ENCODE measurements at regions not wholly inside any gene's neighbourhood (a gene's known extent, or its start where the extent isn't known, plus 50 kb on each side); places are given as distances from the start of the nearest gene placed in this dataset.

DNA sequence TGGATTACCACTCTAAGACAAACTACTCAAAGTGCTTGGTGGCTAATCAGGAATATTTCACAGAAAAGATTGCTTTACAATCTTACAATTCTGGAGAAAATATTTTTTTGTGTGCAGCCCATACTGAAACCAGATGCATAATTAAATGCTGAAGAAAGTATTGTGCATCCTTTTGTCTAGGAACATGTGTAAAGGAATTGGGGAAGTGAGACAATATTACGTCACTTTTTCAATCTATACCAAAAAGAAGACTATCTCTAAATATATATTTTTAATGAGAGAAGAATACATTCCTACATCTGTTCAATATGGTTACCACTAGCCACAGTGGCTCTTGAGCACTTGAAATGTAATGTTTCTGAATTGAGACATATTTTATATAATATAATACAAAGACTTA is 992.5 kb upstream of the ADGRB3 start:
- no peaks in the 10 kb centered on the region for H3K27me3 ChIP-seq (replicated peaks; ENCODE audit: control insufficient read depth, insufficient read depth, low read length)
- no peaks in the 10 kb centered on the region for H3K4me1 ChIP-seq (ENCODE audit: control insufficient read depth, insufficient read depth, low read length)
- no peak overlapping the region for H3K4me3 ChIP-seq (ENCODE audit: low read length)
- H3K9ac ChIP-seq (ENCODE audit: low read length) = no peak overlapping the region
- DNase-seq (ENCODE audit: low read depth) = no peak
- no peaks in the 10 kb centered on the region for H3K9me3 ChIP-seq (ENCODE audit: control insufficient read depth, low read length)
- no peaks in the 10 kb centered on the region for H3K36me3 ChIP-seq (ENCODE audit: control insufficient read depth, insufficient read depth, low read length, severe bottlenecking)

DNA sequence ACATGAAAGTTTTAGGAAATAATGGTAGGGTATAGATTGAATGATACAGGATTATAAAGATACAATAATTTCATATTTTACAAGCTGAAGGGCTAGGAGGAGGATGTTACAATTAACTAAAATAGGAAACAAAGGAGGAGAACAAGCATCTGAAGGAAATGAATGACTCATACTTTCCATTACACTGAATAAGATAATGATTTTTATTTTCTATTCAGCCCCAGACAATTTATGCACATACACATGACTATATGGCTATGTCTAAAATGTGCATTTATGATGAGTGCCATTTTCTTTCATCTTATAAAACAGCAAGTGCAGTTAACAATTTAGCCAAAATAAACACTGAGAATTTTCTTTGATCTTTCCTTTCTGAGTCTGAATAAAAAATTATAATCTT is 994.6 kb upstream of the ADGRB3 start:
- Histone ChIP-seq H3K4me3 (ENCODE audit: low read length) (no peak overlapping the region), H3K9ac (ENCODE audit: low read length) (no peak overlapping the region), H3K36me3 (ENCODE audit: control insufficient read depth, insufficient read depth, low read length, severe bottlenecking) (no peaks in the 10 kb centered on the region), H3K9me3 (ENCODE audit: control insufficient read depth, low read length) (no peaks in the 10 kb centered on the region), H3K27me3 (replicated peaks; ENCODE audit: control insufficient read depth, insufficient read depth, low read length) (no peaks in the 10 kb centered on the region), H3K4me1 (ENCODE audit: control insufficient read depth, insufficient read depth, low read length) (no peaks in the 10 kb centered on the region)
- peak; percentile 74 for DNase-seq (ENCODE audit: low read depth)

DNA sequence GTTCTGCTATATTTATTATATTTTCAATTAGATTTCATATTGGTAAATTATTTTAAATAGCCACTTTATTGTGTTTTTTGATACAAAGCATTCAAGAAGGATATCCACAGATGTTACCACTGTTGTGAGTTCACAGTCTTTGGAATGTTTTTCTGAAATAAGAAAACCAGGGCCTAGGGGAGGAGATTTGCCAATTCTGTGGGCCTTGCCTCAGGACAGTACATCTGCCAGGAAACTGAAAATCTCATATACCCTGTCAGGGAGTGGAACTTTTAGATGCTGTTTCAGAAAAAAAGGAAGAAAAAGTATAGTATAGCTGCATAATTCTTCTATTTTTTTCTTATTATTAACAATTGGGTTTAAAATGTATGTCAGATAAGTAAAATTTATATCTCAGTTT is 995.9 kb upstream of the ADGRB3 start:
- H3K9ac ChIP-seq (ENCODE audit: low read length) = no peak overlapping the region
- H3K9me3 ChIP-seq (ENCODE audit: control insufficient read depth, low read length) = peaks cover 5% of the 10 kb centered on the region
- DNase-seq (ENCODE audit: low read depth) = peak; percentile 82
- no peak overlapping the region for H3K4me3 ChIP-seq (ENCODE audit: low read length)
- H3K4me1 ChIP-seq (ENCODE audit: control insufficient read depth, insufficient read depth, low read length) = no peaks in the 10 kb centered on the region
- H3K27me3 ChIP-seq (replicated peaks; ENCODE audit: control insufficient read depth, insufficient read depth, low read length) = no peaks in the 10 kb centered on the region
- no peaks in the 10 kb centered on the region for H3K36me3 ChIP-seq (ENCODE audit: control insufficient read depth, insufficient read depth, low read length, severe bottlenecking)

DNA sequence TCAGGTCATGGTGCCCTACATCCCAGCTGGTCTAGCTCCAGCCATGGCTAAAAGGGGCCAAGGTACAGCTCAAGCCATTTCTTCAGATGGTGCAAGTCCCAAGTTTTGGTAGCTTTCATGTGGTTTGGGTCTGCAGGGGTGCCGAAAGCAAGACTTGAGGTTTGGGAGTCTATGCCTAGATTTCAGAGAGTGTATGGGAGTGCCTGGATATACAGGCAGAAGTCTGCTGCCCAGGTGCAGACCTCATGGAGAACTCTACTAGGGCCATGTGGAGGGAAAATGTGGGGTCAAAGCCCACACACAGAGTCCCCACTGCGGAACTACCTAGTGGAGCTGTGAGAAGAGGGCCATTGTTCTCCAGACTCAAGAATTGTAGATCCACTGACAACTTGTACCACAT is 1000.9 kb upstream of the ADGRB3 start:
- H3K27me3 ChIP-seq (replicated peaks; ENCODE audit: control insufficient read depth, insufficient read depth, low read length) = no peaks in the 10 kb centered on the region
- peaks cover 5% of the 10 kb centered on the region for H3K9me3 ChIP-seq (ENCODE audit: control insufficient read depth, low read length)
- H3K9ac ChIP-seq (ENCODE audit: low read length) = no peak overlapping the region
- no peak overlapping the region for H3K4me3 ChIP-seq (ENCODE audit: low read length)
- DNase-seq (ENCODE audit: low read depth) = no peak
- no peaks in the 10 kb centered on the region for H3K36me3 ChIP-seq (ENCODE audit: control insufficient read depth, insufficient read depth, low read length, severe bottlenecking)
- H3K4me1 ChIP-seq (ENCODE audit: control insufficient read depth, insufficient read depth, low read length) = no peaks in the 10 kb centered on the region

DNA sequence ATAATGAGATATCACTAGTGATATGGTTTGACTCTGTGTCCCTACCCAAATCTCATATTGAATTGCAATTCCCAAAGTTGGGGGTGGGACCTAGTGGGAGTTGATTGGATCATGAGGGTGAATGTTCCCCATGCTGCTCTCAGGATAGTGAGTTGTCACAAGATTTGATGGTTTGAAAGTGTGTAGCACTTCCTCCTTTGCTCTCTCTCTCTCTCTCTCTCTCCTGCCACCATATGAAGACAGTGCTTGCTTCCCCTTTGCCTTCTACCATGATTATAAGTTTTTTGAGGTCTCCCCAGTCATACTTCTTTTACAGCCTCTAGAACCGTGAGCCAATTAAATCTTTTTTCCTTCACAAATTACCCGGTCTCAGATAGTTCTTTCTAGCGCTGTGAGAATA is 1002.0 kb upstream of the ADGRB3 start:
- Histone ChIP-seq H3K36me3 (ENCODE audit: control insufficient read depth, insufficient read depth, low read length, severe bottlenecking) (no peaks in the 10 kb centered on the region), H3K4me1 (ENCODE audit: control insufficient read depth, insufficient read depth, low read length) (no peaks in the 10 kb centered on the region)

DNA sequence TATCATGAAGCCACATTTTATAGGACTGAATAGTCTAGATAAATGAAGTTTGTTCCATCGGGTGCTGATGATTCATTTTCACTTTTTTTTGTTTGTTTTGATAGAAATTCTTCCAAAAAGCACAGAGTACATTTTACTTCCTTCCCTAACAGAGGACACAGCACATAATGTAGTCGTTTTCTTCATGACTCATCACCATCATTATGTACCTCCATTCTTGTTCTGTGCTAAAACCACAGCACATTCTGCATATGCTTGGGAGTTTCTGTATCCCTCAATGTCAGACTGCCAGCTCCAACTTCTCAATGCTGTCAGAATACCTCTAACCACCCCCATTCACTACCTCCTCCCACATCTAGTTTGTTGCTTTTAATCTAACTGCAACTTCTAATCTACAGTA is 1004.9 kb upstream of the ADGRB3 start:
- Histone ChIP-seq H3K27me3 (replicated peaks; ENCODE audit: control insufficient read depth, insufficient read depth, low read length) (no peaks in the 10 kb centered on the region), H3K4me3 (ENCODE audit: low read length) (no peak overlapping the region), H3K9ac (ENCODE audit: low read length) (no peak overlapping the region), H3K9me3 (ENCODE audit: control insufficient read depth, low read length) (peaks cover 5% of the 10 kb centered on the region), H3K4me1 (ENCODE audit: control insufficient read depth, insufficient read depth, low read length) (no peaks in the 10 kb centered on the region), H3K36me3 (ENCODE audit: control insufficient read depth, insufficient read depth, low read length, severe bottlenecking) (no peaks in the 10 kb centered on the region)
- peak; percentile 90 for DNase-seq (ENCODE audit: low read depth)

More for the DNA sequence above, 1002.0 kb upstream of the ADGRB3 start:
- Histone ChIP-seq H3K27me3 (replicated peaks; ENCODE audit: control insufficient read depth, insufficient read depth, low read length) (no peaks in the 10 kb centered on the region), H3K9me3 (ENCODE audit: control insufficient read depth, low read length) (peaks cover 5% of the 10 kb centered on the region), H3K4me3 (ENCODE audit: low read length) (no peak overlapping the region), H3K9ac (ENCODE audit: low read length) (no peak overlapping the region)
- DNase-seq (ENCODE audit: low read depth) = no peak

DNA sequence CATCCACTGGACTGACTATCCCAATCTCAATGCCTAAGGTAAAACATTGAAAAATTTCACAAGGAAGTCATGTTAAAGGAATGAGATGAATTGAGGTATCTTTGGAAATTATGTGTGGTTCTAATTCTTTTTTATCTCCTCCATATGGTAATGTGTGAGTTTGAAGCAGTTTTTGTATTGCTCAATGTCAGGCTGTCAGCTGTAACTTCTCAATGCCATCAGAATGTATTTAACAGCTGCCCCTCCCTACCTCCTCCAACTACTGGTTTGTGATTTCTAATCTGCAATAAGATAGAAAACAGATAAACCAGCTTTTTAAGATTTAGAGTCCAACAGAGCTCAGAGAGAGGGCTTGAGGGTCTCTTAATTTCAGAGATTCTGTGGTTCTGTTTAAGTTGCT is 1005.8 kb upstream of the ADGRB3 start:
- H3K4me1 ChIP-seq (ENCODE audit: control insufficient read depth, insufficient read depth, low read length) = no peaks in the 10 kb centered on the region

DNA sequence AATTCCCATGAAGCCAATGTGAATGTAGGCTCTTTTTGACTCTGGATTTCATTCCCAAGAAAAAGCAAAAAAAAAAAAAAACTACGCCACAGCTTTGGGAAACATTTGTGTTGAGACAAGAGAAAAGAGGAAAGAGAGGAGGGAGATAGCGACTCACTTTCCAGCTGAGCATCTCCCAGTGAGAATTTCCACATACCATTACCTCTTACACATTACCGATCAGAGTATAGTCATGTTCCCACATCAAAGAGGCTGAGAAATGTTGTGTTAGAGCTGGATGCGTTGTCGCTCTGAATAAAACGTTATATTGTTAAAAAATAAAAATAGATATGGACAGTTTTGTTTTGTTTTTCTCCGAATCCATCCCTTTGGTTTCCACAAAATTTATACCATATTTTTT is 1019.3 kb upstream of the ADGRB3 start:
- H3K27me3 ChIP-seq (replicated peaks; ENCODE audit: control insufficient read depth, insufficient read depth, low read length) = no peaks in the 10 kb centered on the region
- H3K36me3 ChIP-seq (ENCODE audit: control insufficient read depth, insufficient read depth, low read length, severe bottlenecking) = no peaks in the 10 kb centered on the region
- no peak overlapping the region for H3K4me3 ChIP-seq (ENCODE audit: low read length)
- no peaks in the 10 kb centered on the region for H3K9me3 ChIP-seq (ENCODE audit: control insufficient read depth, low read length)
- H3K4me1 ChIP-seq (ENCODE audit: control insufficient read depth, insufficient read depth, low read length) = no peaks in the 10 kb centered on the region
- no peak overlapping the region for H3K9ac ChIP-seq (ENCODE audit: low read length)
- no peak for DNase-seq (ENCODE audit: low read depth)

More for the DNA sequence above, 1005.8 kb upstream of the ADGRB3 start:
- no peak overlapping the region for H3K9ac ChIP-seq (ENCODE audit: low read length)
- H3K27me3 ChIP-seq (replicated peaks; ENCODE audit: control insufficient read depth, insufficient read depth, low read length) = no peaks in the 10 kb centered on the region
- H3K36me3 ChIP-seq (ENCODE audit: control insufficient read depth, insufficient read depth, low read length, severe bottlenecking) = no peaks in the 10 kb centered on the region
- H3K4me3 ChIP-seq (ENCODE audit: low read length) = no peak overlapping the region
- peaks cover under 1% of the 10 kb centered on the region for H3K9me3 ChIP-seq (ENCODE audit: control insufficient read depth, low read length)
- peak; percentile 79 for DNase-seq (ENCODE audit: low read depth)

DNA sequence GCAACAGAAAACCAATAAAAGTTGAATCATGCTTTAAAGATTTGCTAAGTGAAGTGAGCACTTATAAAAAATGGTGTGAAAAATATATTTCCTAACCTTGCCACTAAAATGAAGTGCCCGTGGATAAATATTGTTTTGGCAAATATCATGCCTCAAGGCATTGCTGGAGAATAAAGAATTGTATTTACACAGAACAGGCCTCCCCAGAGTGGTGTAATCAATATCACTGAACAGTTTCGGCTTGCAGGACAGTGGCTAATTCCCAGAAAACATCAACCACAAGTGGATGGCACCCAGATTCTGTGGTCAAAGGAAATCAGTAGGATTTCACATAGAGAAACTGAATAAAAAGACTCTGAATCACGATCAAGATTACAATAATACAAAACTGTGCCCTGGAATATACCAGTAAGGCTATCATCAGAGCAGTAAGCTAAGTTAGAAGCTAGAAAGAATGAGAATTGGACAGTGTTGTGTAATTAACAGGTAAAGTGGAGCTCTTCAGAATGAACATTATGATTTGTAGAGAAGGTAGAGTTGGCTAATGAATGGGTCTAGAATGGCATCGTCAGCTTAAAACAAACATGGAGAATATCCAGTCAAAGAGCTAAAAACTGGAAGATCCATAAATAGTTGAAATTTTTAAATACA is 1026.9 kb upstream of the ADGRB3 start:
- H3K9ac ChIP-seq (ENCODE audit: low read length) = no peak overlapping the region
- DNase-seq (ENCODE audit: low read depth) = no peak
- no peaks in the 10 kb centered on the region for H3K36me3 ChIP-seq (ENCODE audit: control insufficient read depth, insufficient read depth, low read length, severe bottlenecking)
- H3K4me3 ChIP-seq (ENCODE audit: low read length) = no peak overlapping the region
- no peaks in the 10 kb centered on the region for H3K9me3 ChIP-seq (ENCODE audit: control insufficient read depth, low read length)
- no peaks in the 10 kb centered on the region for H3K4me1 ChIP-seq (ENCODE audit: control insufficient read depth, insufficient read depth, low read length)
- no peaks in the 10 kb centered on the region for H3K27me3 ChIP-seq (replicated peaks; ENCODE audit: control insufficient read depth, insufficient read depth, low read length)

DNA sequence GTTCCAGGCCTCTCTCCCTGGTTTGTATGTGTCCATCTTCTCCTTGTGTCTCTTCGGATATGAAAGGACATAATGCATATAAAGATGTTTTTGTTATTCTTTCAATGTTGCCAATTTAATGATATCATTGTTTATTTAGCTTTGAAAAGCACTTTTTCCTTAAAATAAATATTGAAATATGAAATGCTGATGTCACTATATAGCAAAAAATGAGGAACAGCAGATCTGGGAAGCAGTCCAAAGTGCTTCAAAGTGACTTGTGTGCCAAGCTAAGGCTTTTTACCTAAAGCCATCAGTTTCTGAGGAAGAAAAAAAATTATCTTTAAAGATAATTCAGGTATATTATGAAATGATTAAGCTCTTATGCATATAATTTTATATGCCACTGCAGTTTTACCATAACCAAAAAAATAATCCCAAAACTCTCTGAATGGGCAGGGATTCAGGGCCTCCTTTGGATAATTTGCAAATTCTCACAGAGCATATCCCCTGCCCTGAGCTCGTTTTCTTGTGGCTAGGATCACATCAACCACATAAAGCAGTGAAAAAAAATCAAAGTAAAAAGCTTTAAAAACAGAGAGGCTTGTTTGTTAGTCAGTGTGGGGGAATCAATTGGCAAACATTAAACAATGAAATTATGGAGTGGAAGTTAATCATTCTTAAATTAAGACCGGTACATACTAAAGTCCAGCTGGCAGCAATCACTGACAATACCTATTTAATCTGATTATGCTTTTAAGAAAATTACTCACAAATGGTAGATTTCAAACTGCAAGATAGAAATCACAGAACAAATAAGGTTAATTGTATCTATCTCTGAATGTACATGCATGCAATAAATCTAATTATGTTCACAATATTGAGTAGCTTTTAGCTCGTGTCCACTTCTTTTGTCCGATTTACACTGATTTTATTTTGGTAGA is 1027.9 kb upstream of the ADGRB3 start:
- peak; percentile 73 for DNase-seq (ENCODE audit: low read depth)
- no peaks in the 10 kb centered on the region for H3K27me3 ChIP-seq (replicated peaks; ENCODE audit: control insufficient read depth, insufficient read depth, low read length)
- H3K9ac ChIP-seq (ENCODE audit: low read length) = no peak overlapping the region
- no peaks in the 10 kb centered on the region for H3K9me3 ChIP-seq (ENCODE audit: control insufficient read depth, low read length)
- no peaks in the 10 kb centered on the region for H3K36me3 ChIP-seq (ENCODE audit: control insufficient read depth, insufficient read depth, low read length, severe bottlenecking)
- no peak overlapping the region for H3K4me3 ChIP-seq (ENCODE audit: low read length)
- H3K4me1 ChIP-seq (ENCODE audit: control insufficient read depth, insufficient read depth, low read length) = no peaks in the 10 kb centered on the region

DNA sequence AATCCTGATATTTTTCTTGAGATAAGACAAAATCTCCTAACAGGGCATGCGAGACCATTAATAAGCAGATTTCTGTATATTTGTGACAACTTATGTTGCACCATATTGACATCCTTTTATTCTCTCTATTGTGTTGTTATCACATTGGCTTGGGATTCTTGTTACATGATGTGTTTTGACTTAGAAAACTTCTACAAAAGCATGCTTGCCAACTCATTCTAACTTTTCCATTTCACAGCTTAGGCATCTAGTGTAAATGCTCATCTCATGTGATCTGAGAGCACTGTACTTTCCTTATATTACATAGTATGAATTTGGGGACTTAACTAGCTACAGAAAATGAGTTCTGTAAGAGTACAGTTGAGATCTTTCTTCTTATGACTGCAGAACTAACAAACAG is 1040.7 kb upstream of the ADGRB3 start:
- H3K9me3 ChIP-seq (ENCODE audit: control insufficient read depth, low read length) = no peaks in the 10 kb centered on the region
- H3K36me3 ChIP-seq (ENCODE audit: control insufficient read depth, insufficient read depth, low read length, severe bottlenecking) = no peaks in the 10 kb centered on the region
- no peak overlapping the region for H3K4me3 ChIP-seq (ENCODE audit: low read length)
- no peaks in the 10 kb centered on the region for H3K4me1 ChIP-seq (ENCODE audit: control insufficient read depth, insufficient read depth, low read length)
- no peak overlapping the region for H3K9ac ChIP-seq (ENCODE audit: low read length)
- DNase-seq (ENCODE audit: low read depth) = peak; percentile 15
- no peaks in the 10 kb centered on the region for H3K27me3 ChIP-seq (replicated peaks; ENCODE audit: control insufficient read depth, insufficient read depth, low read length)
